GM12878 (cell line): ENCODE measurements at regions not wholly inside any gene's neighbourhood (a gene's known extent, or its start where the extent isn't known, plus 50 kb on each side); places are given as distances from the start of the nearest gene placed in this dataset.

ENCODE experiments used
- ATAC-seq: fragments of 200-7000 bp; cut with Tn5 transposase; 3 replicates; pipeline ENCODE4 v1.9.1; 2020; ENCODE audit warnings: mild to moderate bottlenecking, moderate library complexity
- BruUV-seq: library from RNA; stranded (reverse); fragments of 400-500 nt; replicated peaks from 2 replicates; lab custom pipeline; 2021; lab: Mats Ljungman, UMichigan
- CTCF ChIA-PET: fragments of 300-600 bp; sonication (Branson Sonifier 250); formaldehyde crosslinking; extraction: SDS; loops from one replicate; lab custom pipeline; 2021; ENCODE audit warnings: inconsistent platforms; lab: Yijun Ruan, JAX
- POLR2A ChIA-PET: fragments of 350-600 bp; formaldehyde crosslinking; extraction: SDS; loops from one replicate; lab custom pipeline; 2021; ENCODE audit warnings: inconsistent platforms; lab: Charles Lee
- RAD21 ChIA-PET: fragments of 300-600 bp; sonication (Branson Sonifier 250); formaldehyde crosslinking; loops from one replicate; lab custom pipeline; 2023; ENCODE audit warnings: antibody characterized with exemption; ENCODE audit not compliant: unreplicated experiment; lab: Charles Lee
- SMC1A ChIA-PET: fragments of 300-600 bp; sonication (Branson Sonifier 250); formaldehyde crosslinking; loops from one replicate; lab custom pipeline; 2023; ENCODE audit not compliant: unreplicated experiment, uncharacterized antibody; lab: Charles Lee
- DNase-seq: peaks from one replicate; pipeline ENCODE4 v3.0.0-alpha.2; 2011; ENCODE audit warnings: low read depth, low spot score
- FAIRE-seq: peaks from 3 replicates; lab custom pipeline; 2011; peaks lifted over from hg19 to GRCh38; lab: Jason Lieb, UNC
- H2AFZ ChIP-seq: 2 replicates; pipeline ENCODE4 v1.6.0; 2011; ENCODE audit warnings: low read depth, low read length, control low read depth; ENCODE audit not compliant: control insufficient read depth
- H3K27ac ChIP-seq: 2 replicates; pipeline ENCODE4 v1.5.1; 2011; ENCODE audit warnings: control low read depth; ENCODE audit not compliant: control insufficient read depth, insufficient read depth
- H3K27me3 ChIP-seq, 2 experiments: replicated peaks in 1 of 2; 2 replicates each; pipeline versions ENCODE4 v1.6.0 to v1.6.1; 2011; ENCODE audit warnings: low read length in 1 of 2; ENCODE audit not compliant: control insufficient read depth in 2 of 2, insufficient read depth in 2 of 2
- H3K36me3 ChIP-seq, 2 experiments: 2 replicates each; pipeline ENCODE4 v1.5.1; 2011; ENCODE audit warnings: low read length in 1 of 2; ENCODE audit not compliant: control insufficient read depth in 2 of 2, insufficient read depth in 2 of 2
- H3K4me1 ChIP-seq: 2 replicates; pipeline ENCODE4 v1.6.1; 2011; ENCODE audit warnings: mild to moderate bottlenecking, low read length, moderate library complexity, mixed read lengths; ENCODE audit not compliant: control insufficient read depth, insufficient read depth
- H3K4me2 ChIP-seq: 2 replicates; pipeline ENCODE4 v1.6.0; 2011; ENCODE audit warnings: control low read depth; ENCODE audit not compliant: control insufficient read depth, insufficient read depth
- H3K4me3 ChIP-seq: fragments of 200-600 bp; sonication (generic); 2 replicates; pipeline ENCODE4 v1.5.1; 2016
- H3K79me2 ChIP-seq: 2 replicates; pipeline ENCODE4 v1.6.0; 2011; ENCODE audit warnings: low read length; ENCODE audit not compliant: control insufficient read depth, insufficient read depth
- H3K9ac ChIP-seq: 2 replicates; pipeline ENCODE4 v1.8.0; 2011; ENCODE audit warnings: low read length, control low read depth, mixed read lengths; ENCODE audit not compliant: control insufficient read depth, insufficient read depth
- H3K9me3 ChIP-seq: replicated peaks from 3 replicates; pipeline ENCODE4 v1.5.1; 2011; ENCODE audit warnings: mild to moderate bottlenecking, low read length; ENCODE audit not compliant: control insufficient read depth, insufficient read depth
- H4K20me1 ChIP-seq: 2 replicates; pipeline ENCODE4 v1.6.0; 2011; ENCODE audit not compliant: control insufficient read depth, insufficient read depth
- ASH2L ChIP-seq: fragments of 300-600, 200-600 bp; sonication (generic); IDR thresholded peaks from 2 replicates; pipeline ENCODE4 v1.6.1; 2017; ENCODE audit warnings: low read depth, mild to moderate bottlenecking, borderline replicate concordance
- CBX3 ChIP-seq: fragments of 200-600 bp; sonication (generic); IDR thresholded peaks from 2 replicates; pipeline ENCODE4 v1.6.1; 2016; ENCODE audit warnings: low read depth, borderline replicate concordance
- LARP7 ChIP-seq: fragments of 450-650 bp; IDR thresholded peaks from 2 replicates; pipeline ENCODE4 v1.6.1; 2017; ENCODE audit warnings: mild to moderate bottlenecking
- NR2F1 ChIP-seq: fragments of 450-650 bp; conservative IDR thresholded peaks from 2 replicates; pipeline ENCODE4 v1.6.1; 2017; ENCODE audit warnings: mild to moderate bottlenecking
- SRF ChIP-seq, 2 experiments: IDR thresholded peaks; 2 replicates each; pipeline ENCODE4 v1.6.1; 2011; ENCODE audit warnings: low read depth in 2 of 2, low read length in 2 of 2, mild to moderate bottlenecking in 1 of 2, moderate library complexity in 1 of 2
- ZBED1 ChIP-seq: IDR thresholded peaks from 2 replicates; pipeline ENCODE4 v1.6.1; 2016; ENCODE audit warnings: borderline replicate concordance
- ZNF687 ChIP-seq: fragments of 450-650 bp; IDR thresholded peaks from 2 replicates; pipeline ENCODE4 v1.6.1; 2017; ENCODE audit warnings: mild to moderate bottlenecking, moderate library complexity
- WGBS: methylation state at CpG from one replicate; pipeline ENCODE4 v1.1.6; 2016; ENCODE audit warnings: low lambda C conversion rate; ENCODE audit not compliant: insufficient replicate concordance, insufficient coverage; ENCODE audit errors: missing lambda C conversion rate; 5-methylcytosine and 5-hydroxymethylcytosine counted together
- in situ Hi-C: fragments of 300-500 bp; cut with MboI; formaldehyde crosslinking; loops from 9 replicates; pipeline ENCODE4 v1.14.3; 2018; ENCODE audit warnings: mixed read lengths
- intact Hi-C: fragments of 100-400 bp; cut with micrococcal nuclease; formaldehyde crosslinking; loops from one replicate; pipeline ENCODE4 v1.14.2; 2022; ENCODE audit not compliant: unreplicated experiment
- TF ChIP-seq, protein P1 (sequence below): fragments of 450-650 bp; IDR thresholded peaks from 2 replicates; pipeline ENCODE4 v1.6.1; 2018; ENCODE audit warnings: borderline replicate concordance, mild to moderate bottlenecking; ENCODE audit not compliant: partially characterized antibody

DNA sequence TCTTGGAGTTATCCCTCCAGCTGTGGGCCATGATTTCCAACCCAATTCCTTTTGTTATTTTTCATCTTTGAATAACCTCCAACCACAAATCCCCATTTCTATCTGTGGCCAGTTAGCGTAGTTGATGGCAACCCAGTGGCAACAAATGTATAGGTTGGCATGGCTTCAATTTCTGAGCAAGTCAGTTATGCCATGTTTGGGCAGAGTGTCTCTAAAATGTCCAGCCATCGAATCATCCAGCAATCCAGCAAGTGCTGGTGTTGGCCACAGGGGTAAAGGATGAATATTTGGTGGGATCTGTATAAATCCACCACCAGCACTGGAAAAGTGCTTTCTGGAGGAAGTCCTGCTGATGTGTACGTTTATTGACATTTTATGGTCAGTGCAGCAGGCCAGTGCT lies 233.3 kb downstream of the MYLK4 start:
- no peak for FAIRE-seq
- ChIA-PET SMC1A (no interaction called here), RAD21 (no interaction called here)

More for the DNA sequence above, 233.3 kb downstream of the MYLK4 start:
- Histone ChIP-seq H4K20me1 (no peaks in the 10 kb centered on the region), H3K4me2 (no peak overlapping the region), H3K27me3 (peaks cover 0 to 1% of the 10 kb centered on the region in 2 experiments; a peak in 1 of 4 replicates), H2AFZ (no peak overlapping the region), H3K4me1 (no peaks in the 10 kb centered on the region), H3K4me3 (no peak overlapping the region), H3K27ac (no peak overlapping the region), H3K36me3 (no peaks in the 10 kb centered on the region), H3K9ac (no peak overlapping the region), H3K79me2 (no peaks in the 10 kb centered on the region), H3K9me3 (no peaks in the 10 kb centered on the region; the same call in 2 of the 3 replicates)
- ATAC-seq (no peak), DNase-seq (no peak)
- POLR2A ChIA-PET: no interaction called here
- intact Hi-C loops (no loop called here), in situ Hi-C loops (no loop called here)
- WGBS: 12% methylated on average over 3 of the region's 3 CpGs
- BruUV-seq: no TSS peak
- CTCF ChIA-PET: no interaction called here
- TF ChIP-seq, protein P1, sequence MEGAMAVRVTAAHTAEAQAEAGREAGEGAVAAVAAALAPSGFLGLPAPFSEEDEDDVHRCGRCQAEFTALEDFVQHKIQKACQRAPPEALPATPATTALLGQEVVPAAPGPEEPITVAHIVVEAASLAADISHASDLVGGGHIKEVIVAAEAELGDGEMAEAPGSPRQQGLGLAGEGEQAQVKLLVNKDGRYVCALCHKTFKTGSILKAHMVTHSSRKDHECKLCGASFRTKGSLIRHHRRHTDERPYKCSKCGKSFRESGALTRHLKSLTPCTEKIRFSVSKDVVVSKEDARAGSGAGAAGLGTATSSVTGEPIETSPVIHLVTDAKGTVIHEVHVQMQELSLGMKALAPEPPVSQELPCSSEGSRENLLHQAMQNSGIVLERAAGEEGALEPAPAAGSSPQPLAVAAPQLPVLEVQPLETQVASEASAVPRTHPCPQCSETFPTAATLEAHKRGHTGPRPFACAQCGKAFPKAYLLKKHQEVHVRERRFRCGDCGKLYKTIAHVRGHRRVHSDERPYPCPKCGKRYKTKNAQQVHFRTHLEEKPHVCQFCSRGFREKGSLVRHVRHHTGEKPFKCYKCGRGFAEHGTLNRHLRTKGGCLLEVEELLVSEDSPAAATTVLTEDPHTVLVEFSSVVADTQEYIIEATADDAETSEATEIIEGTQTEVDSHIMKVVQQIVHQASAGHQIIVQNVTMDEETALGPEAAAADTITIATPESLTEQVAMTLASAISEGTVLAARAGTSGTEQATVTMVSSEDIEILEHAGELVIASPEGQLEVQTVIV: no peak
- no peak for TF ChIP-seq CBX3
- no peak for TF ChIP-seq NR2F1
- TF ChIP-seq ZBED1: no peak
- TF ChIP-seq ASH2L: no peak
- TF ChIP-seq LARP7: no peak
- TF ChIP-seq ZNF687: no peak
- TF ChIP-seq SRF (IDR thresholded peaks at IDR 0.05; ENCODE audit: low read depth in 2 of 2, low read length in 2 of 2): no peak
